ENCODE measurements at regions not wholly inside any gene's neighbourhood (a gene's known extent, or its start where the extent isn't known, plus 50 kb on each side); places are given as distances from the start of the nearest gene placed in this dataset.

DNA sequence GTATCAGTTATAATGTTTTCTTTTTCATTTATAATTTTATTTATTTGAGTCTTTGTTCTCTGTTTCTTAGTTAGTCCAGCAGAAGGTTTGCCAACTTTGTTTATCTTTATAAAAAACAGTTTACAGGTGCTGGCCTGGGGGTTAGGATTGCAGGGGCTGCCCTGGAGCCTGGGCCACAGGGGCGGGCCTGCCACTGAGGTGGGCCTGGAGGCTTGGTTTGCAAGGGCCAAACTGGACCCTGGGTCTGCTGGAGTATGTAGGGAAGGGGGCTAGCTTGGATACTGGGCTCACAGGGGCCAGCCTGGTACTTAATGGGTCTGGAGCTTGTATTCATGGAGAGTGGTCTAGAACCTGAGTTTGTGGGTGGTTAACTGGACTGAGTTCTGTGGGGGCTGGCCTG lies 789.9 kb upstream of the ADGRL4 start:
- TF ChIP-seq, protein P1, sequence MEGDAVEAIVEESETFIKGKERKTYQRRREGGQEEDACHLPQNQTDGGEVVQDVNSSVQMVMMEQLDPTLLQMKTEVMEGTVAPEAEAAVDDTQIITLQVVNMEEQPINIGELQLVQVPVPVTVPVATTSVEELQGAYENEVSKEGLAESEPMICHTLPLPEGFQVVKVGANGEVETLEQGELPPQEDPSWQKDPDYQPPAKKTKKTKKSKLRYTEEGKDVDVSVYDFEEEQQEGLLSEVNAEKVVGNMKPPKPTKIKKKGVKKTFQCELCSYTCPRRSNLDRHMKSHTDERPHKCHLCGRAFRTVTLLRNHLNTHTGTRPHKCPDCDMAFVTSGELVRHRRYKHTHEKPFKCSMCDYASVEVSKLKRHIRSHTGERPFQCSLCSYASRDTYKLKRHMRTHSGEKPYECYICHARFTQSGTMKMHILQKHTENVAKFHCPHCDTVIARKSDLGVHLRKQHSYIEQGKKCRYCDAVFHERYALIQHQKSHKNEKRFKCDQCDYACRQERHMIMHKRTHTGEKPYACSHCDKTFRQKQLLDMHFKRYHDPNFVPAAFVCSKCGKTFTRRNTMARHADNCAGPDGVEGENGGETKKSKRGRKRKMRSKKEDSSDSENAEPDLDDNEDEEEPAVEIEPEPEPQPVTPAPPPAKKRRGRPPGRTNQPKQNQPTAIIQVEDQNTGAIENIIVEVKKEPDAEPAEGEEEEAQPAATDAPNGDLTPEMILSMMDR (conservative IDR thresholded peaks at IDR 0.05; ENCODE audit: low read length), result no peak
- no peak for TF ChIP-seq EZH2phosphoT487 (IDR thresholded peaks at IDR 0.05; ENCODE audit: borderline replicate concordance, low read depth, low read length)
